ENCODE measurements at regions not wholly inside any gene's neighbourhood (a gene's known extent, or its start where the extent isn't known, plus 50 kb on each side); places are given as distances from the start of the nearest gene placed in this dataset.

DNA sequence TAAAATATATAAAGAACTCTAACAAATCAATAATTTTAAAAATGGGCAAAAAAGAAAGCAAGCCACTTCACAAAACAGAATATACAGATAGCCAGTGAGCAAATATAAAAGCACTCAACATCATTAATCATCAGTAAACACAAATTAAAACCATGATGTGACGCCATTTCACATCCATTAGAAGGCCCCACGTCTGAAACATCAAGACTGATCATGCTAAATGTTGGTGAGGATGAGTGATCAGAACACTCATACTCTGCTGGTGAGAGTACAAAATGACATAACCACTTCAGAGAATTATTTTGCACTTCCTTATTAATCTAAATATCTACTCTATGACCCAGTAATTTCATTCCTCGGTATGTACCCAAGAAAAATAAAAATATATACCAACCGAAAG is 512.2 kb upstream of the NR5A2 start:
- no peak for TF ChIP-seq CTCF (IDR thresholded peaks at IDR 0.05)
- TF ChIP-seq POLR2AphosphoS5 (IDR thresholded peaks at IDR 0.05) = no peak
- TF ChIP-seq POLR2A (IDR thresholded peaks at IDR 0.05) = no peak
- no peak for TF ChIP-seq EP300 (IDR thresholded peaks at IDR 0.05)

All from suprapubic skin (tissue), 4 donors.